K562 (cell line): ENCODE measurements at regions not wholly inside any gene's neighbourhood (a gene's known extent, or its start where the extent isn't known, plus 50 kb on each side); places are given as distances from the start of the nearest gene placed in this dataset.

Experiments
- ATAC-seq: fragments of 200-7000 bp; cut with Tn5 transposase; 3 replicates; pipeline ENCODE4 v1.9.1; 2020; ENCODE audit warnings: moderate library complexity
- BruUV-seq: library from RNA; stranded (reverse); fragments of 400-500 nt; replicated peaks from 2 replicates; lab custom pipeline; 2021; lab: Mats Ljungman, UMichigan
- CTCF ChIA-PET: fragments of 300-600 bp; formaldehyde crosslinking; extraction: SDS; loops from one replicate; lab custom pipeline; 2021; ENCODE audit warnings: low intra/inter-chr PET ratio; lab: Yijun Ruan, JAX
- POLR2A ChIA-PET: fragments of 300-600, 350-650 bp; sonication (Branson Sonifier 250); formaldehyde crosslinking; extraction: SDS; loops from one replicate; lab custom pipeline; 2021; ENCODE audit warnings: antibody characterized with exemption, inconsistent platforms; lab: Yijun Ruan, JAX
- DNase-seq, 4 experiments: peaks; one replicate each; pipeline versions ENCODE4 v3.0.0 to v3.0.0-alpha.2; 2011 to 2018; ENCODE audit warnings: low spot score in 3 of 4, mixed read lengths in 3 of 4; ENCODE audit errors: extremely low read depth in 1 of 4
- FAIRE-seq: peaks from 2 replicates; lab custom pipeline; 2011; peaks lifted over from hg19 to GRCh38; lab: Jason Lieb, UNC
- H2AFZ ChIP-seq: 2 replicates; pipeline ENCODE4 v1.6.0; 2011; ENCODE audit warnings: low read depth, low read length, control low read depth, inconsistent platforms
- H3K27ac ChIP-seq: fragments of 200-600 bp; 3 replicates; pipeline ENCODE4 v1.8.0; 2011; ENCODE audit warnings: low read depth, mild to moderate bottlenecking, control low read depth, inconsistent platforms, low read length, moderate library complexity, mixed read lengths; ENCODE audit errors: extremely low read depth
- H3K27me3 ChIP-seq, 2 experiments: fragments of 300-600 bp in 1 of 2; 2 replicates in 1 of 2; 3 replicates in 1 of 2; pipeline versions ENCODE4 v1.6.0 to v1.8.0; 2011; ENCODE audit warnings: inconsistent platforms in 2 of 2, low read length in 2 of 2, mild to moderate bottlenecking in 1 of 2, mixed read lengths in 1 of 2, moderate library complexity in 1 of 2; ENCODE audit not compliant: control insufficient read depth in 2 of 2, insufficient read depth in 2 of 2
- H3K36me3 ChIP-seq: fragments of 300-600 bp; 3 replicates; pipeline ENCODE4 v1.8.0; 2011; ENCODE audit warnings: mild to moderate bottlenecking, low read length, inconsistent platforms; ENCODE audit not compliant: control insufficient read depth, insufficient read depth
- H3K4me1 ChIP-seq, 2 experiments: fragments of 200-600 bp in 1 of 2; replicated peaks in 1 of 2; 2 replicates in 1 of 2; 3 replicates in 1 of 2; pipeline versions ENCODE4 v1.5.1 to v1.8.0; 2011; ENCODE audit warnings: inconsistent platforms in 2 of 2, low read length in 2 of 2, mild to moderate bottlenecking in 1 of 2, mixed read lengths in 1 of 2, moderate library complexity in 1 of 2; ENCODE audit not compliant: control insufficient read depth in 2 of 2, insufficient read depth in 2 of 2
- H3K4me2 ChIP-seq: 2 replicates; pipeline ENCODE4 v1.6.1; 2011; ENCODE audit warnings: low read length, control low read depth, inconsistent platforms, mixed read lengths; ENCODE audit not compliant: insufficient read depth
- H3K4me3 ChIP-seq: fragments of 200-600 bp; sonication (generic), shearing (Covaris generic); 2 replicates; pipeline ENCODE4 v1.5.1; 2016; ENCODE audit warnings: control low read depth, inconsistent platforms
- H3K79me2 ChIP-seq: fragments of 200-600 bp; 3 replicates; pipeline ENCODE4 v1.8.0; 2011; ENCODE audit warnings: low read length, inconsistent platforms; ENCODE audit not compliant: control insufficient read depth, insufficient read depth
- H3K9ac ChIP-seq, 2 experiments: 2 replicates each; pipeline versions ENCODE4 v1.6.0 to v1.6.1; 2011; ENCODE audit warnings: low read depth in 2 of 2, low read length in 2 of 2, control low read depth in 1 of 2, inconsistent platforms in 1 of 2, mild to moderate bottlenecking in 1 of 2, mixed read lengths in 1 of 2; ENCODE audit not compliant: insufficient read depth in 1 of 2
- H3K9me1 ChIP-seq: one replicate; pipeline ENCODE4 v1.6.0; 2011; ENCODE audit warnings: inconsistent platforms, mild to moderate bottlenecking, low read length, moderate library complexity; ENCODE audit not compliant: control insufficient read depth, insufficient read depth
- H3K9me3 ChIP-seq: replicated peaks from 2 replicates; pipeline ENCODE4 v1.5.1; 2011; ENCODE audit warnings: low read depth, low read length, inconsistent platforms; ENCODE audit not compliant: control insufficient read depth, insufficient read depth
- H4K20me1 ChIP-seq: replicated peaks from 2 replicates; pipeline ENCODE4 v1.6.1; 2011; ENCODE audit warnings: low read length, inconsistent platforms, mixed read lengths; ENCODE audit not compliant: control insufficient read depth, insufficient read depth
- DACH1 ChIP-seq: fragments of 450-650 bp; IDR thresholded peaks from 2 replicates; pipeline ENCODE4 v1.6.1; 2018; ENCODE audit not compliant: partially characterized antibody
- ETV6 ChIP-seq, 3 experiments: fragments of 150-350 bp in 1 of 3; sonication (generic) in 1 of 3; formaldehyde crosslinking in 1 of 3; IDR thresholded peaks; 2 replicates each; pipeline versions ENCODE4 v1.6.1 to v1.8.0; 2014 to 2022; ENCODE audit warnings: borderline replicate concordance in 2 of 3, low read depth in 2 of 3, antibody characterized with exemption in 1 of 3, low read length in 1 of 3, mild to moderate bottlenecking in 1 of 3, missing genetic modification reagents in 1 of 3
- FOXA1 ChIP-seq: fragments of 450-650 bp; IDR thresholded peaks from 2 replicates; pipeline ENCODE4 v1.6.1; 2016; ENCODE audit warnings: mild to moderate bottlenecking, borderline replicate concordance
- HSF4 ChIP-seq: fragments of 250-450 bp; sonication (Bioruptor Pico); IDR thresholded peaks from 2 replicates; pipeline ENCODE4 v2.1.2; 2022; ENCODE audit warnings: mild to moderate bottlenecking, moderate library complexity, borderline replicate concordance
- KHSRP ChIP-seq: fragments of 450-650 bp; IDR thresholded peaks from 2 replicates; pipeline ENCODE4 v1.6.1; 2017
- NCOA1 ChIP-seq: fragments of 450-650 bp; IDR thresholded peaks from 2 replicates; pipeline ENCODE4 v1.6.1; 2016; ENCODE audit warnings: low read depth
- RBM22 ChIP-seq: fragments of 200-400 bp; formaldehyde crosslinking; IDR thresholded peaks from 2 replicates; pipeline ENCODE4 v1.6.1; 2018; ENCODE audit warnings: low read length, low read depth; ENCODE audit not compliant: poor library complexity, severe bottlenecking
- SMARCB1 ChIP-seq: IDR thresholded peaks from 2 replicates; pipeline ENCODE4 v1.6.1; 2011; ENCODE audit warnings: improper control_type of control experiment, low read depth; ENCODE audit not compliant: insufficient read length
- THRA ChIP-seq: fragments of 450-650 bp; IDR thresholded peaks from 2 replicates; pipeline ENCODE4 v1.6.1; 2017; ENCODE audit warnings: mild to moderate bottlenecking, moderate library complexity
- U2AF2 ChIP-seq: fragments of 200-400 bp; formaldehyde crosslinking; optimal IDR thresholded peaks from 2 replicates; pipeline ENCODE3; 2017; ENCODE audit warnings: low read depth, mild to moderate bottlenecking, low read length
- ZBTB26 ChIP-seq: fragments of 450-650 bp; formaldehyde crosslinking; IDR thresholded peaks from 2 replicates; pipeline ENCODE4 v1.4.0; 2022; ENCODE audit warnings: missing genetic modification characterization
- ZNF609 ChIP-seq: sonication (generic); formaldehyde crosslinking; IDR thresholded peaks from 2 replicates; pipeline ENCODE4 v1.8.1; 2023; ENCODE audit warnings: missing genetic modification reagents, mild to moderate bottlenecking, borderline replicate concordance
- WGBS: fragments of 100-300 bp; shearing (Covaris generic); methylation state at CpG from one replicate; pipeline ENCODE4 v1.1.6; 2016; ENCODE audit warnings: low coverage, mixed read lengths; ENCODE audit not compliant: insufficient coverage; ENCODE audit errors: missing lambda C conversion rate; 5-methylcytosine and 5-hydroxymethylcytosine counted together
- in situ Hi-C: fragments of 300-500 bp; cut with MboI; formaldehyde crosslinking; loops from 4 replicates; pipeline ENCODE4 v1.15.0; 2018; ENCODE audit warnings: inconsistent platforms, mixed read lengths
- intact Hi-C: fragments of 100-400 bp; cut with micrococcal nuclease; formaldehyde crosslinking; loops from 2 replicates; pipeline ENCODE4 v1.14.2; 2022
- TF ChIP-seq, protein P1 (sequence below): sonication (generic); formaldehyde crosslinking; IDR thresholded peaks from 2 replicates; pipeline ENCODE4 v1.8.0; 2022; ENCODE audit warnings: mild to moderate bottlenecking, low read depth, missing genetic modification reagents

DNA sequence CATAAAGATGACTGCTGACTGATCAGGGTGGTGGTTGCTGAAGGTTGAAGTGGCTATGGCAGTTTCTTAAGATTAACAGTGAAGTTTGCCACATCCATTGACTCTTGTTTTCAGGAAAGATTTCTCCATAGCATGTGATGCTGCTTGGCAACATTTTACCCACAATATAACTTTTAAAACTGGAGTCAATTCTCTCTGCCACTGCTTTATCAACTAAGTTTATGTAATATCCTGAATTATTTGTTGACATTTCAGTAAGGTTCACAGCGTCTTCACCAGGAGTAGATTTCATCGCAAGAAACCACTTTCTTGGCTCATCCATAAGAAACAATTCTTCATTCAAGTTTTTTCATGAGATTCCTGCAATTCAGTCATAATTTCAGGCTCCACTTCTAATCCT is 166.5 kb upstream of the SPRY1 start:
- in situ Hi-C loops (no loop called here), intact Hi-C loops (no loop called here)
- Histone ChIP-seq H3K36me3 (no peaks in the 10 kb centered on the region), H2AFZ (no peak overlapping the region), H3K27ac (no peak overlapping the region), H3K79me2 (no peaks in the 10 kb centered on the region), H3K27me3 (no peaks in the 10 kb centered on the region), H3K4me3 (no peak overlapping the region), H3K9ac (no peak overlapping the region), H3K4me1 (no peaks in the 10 kb centered on the region), H3K9me1 (no peaks in the 10 kb centered on the region), H3K9me3 (no peaks in the 10 kb centered on the region), H4K20me1 (no peaks in the 10 kb centered on the region), H3K4me2 (no peak overlapping the region)
- TF ChIP-seq ZNF609 (CRISPR knock-in tag) = no peak
- TF ChIP-seq DACH1 = no peak
- TF ChIP-seq, protein P1, sequence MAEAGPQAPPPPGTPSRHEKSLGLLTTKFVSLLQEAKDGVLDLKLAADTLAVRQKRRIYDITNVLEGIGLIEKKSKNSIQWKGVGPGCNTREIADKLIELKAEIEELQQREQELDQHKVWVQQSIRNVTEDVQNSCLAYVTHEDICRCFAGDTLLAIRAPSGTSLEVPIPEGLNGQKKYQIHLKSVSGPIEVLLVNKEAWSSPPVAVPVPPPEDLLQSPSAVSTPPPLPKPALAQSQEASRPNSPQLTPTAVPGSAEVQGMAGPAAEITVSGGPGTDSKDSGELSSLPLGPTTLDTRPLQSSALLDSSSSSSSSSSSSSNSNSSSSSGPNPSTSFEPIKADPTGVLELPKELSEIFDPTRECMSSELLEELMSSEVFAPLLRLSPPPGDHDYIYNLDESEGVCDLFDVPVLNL (CRISPR knock-in tag) = no peak
- no peak for TF ChIP-seq KHSRP
- no peak for TF ChIP-seq SMARCB1
- TF ChIP-seq THRA = no peak
- TF ChIP-seq RBM22 = no peak
- no peak for TF ChIP-seq NCOA1
- no peak for TF ChIP-seq ZBTB26 (CRISPR knock-in tag)
- TF ChIP-seq ETV6 (IDR thresholded peaks at IDR 0.05; ENCODE audit: borderline replicate concordance in 1 of 2, low read depth in 2 of 2, low read length in 1 of 2) = no peak
- TF ChIP-seq ETV6 (CRISPR knock-in tag; IDR thresholded peaks at IDR 0.05; ENCODE audit: borderline replicate concordance) = no peak
- no peak for TF ChIP-seq HSF4 (CRISPR knock-in tag)
- no peak for TF ChIP-seq U2AF2
- TF ChIP-seq FOXA1 = no peak
- WGBS = 68% methylated on average over 2 of the region's 2 CpGs
- ATAC-seq = no peak
- BruUV-seq = no TSS peak
- DNase-seq = no peak
- CTCF ChIA-PET = no interaction called here
- POLR2A ChIA-PET = no interaction called here
- no peak for FAIRE-seq
